ENCODE measurements at regions not wholly inside any gene's neighbourhood (a gene's known extent, or its start where the extent isn't known, plus 50 kb on each side); places are given as distances from the start of the nearest gene placed in this dataset.

DNA sequence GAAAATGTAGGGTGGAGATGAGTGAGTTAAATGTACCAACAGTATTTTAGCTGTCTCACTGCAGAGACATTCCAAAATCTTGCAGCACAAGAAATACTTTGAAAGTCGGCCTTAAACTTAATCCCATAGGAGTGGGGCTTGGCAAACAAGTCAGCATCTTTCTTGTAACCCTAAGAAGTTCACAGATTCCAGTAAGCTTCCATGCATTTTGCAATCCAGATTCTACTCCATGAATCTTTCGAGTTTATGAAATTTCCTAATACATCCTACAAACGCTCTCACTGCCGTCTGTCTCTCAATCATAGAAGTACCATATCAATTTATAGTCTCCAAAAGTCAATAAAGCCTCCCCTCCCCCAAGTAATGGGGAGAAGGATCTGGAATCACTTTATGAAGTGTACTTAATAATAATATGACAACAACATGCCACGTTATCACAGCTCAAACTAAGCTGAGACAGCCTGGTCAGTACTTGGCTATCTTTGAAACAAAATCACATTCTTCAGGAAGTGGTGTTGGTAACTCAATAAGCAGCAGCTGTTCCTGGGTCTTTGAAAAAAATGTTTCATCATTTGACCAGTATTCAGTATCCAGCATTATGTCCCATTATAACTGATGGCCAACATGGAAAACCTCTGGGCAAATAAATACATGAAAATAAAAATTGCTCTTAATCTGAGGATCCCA, 317.4 kb upstream of the RUNX1 start:
- TF ChIP-seq, protein P1, sequence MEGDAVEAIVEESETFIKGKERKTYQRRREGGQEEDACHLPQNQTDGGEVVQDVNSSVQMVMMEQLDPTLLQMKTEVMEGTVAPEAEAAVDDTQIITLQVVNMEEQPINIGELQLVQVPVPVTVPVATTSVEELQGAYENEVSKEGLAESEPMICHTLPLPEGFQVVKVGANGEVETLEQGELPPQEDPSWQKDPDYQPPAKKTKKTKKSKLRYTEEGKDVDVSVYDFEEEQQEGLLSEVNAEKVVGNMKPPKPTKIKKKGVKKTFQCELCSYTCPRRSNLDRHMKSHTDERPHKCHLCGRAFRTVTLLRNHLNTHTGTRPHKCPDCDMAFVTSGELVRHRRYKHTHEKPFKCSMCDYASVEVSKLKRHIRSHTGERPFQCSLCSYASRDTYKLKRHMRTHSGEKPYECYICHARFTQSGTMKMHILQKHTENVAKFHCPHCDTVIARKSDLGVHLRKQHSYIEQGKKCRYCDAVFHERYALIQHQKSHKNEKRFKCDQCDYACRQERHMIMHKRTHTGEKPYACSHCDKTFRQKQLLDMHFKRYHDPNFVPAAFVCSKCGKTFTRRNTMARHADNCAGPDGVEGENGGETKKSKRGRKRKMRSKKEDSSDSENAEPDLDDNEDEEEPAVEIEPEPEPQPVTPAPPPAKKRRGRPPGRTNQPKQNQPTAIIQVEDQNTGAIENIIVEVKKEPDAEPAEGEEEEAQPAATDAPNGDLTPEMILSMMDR (IDR thresholded peaks at IDR 0.05; ENCODE audit: low read depth, low read length, poor library complexity, severe bottlenecking), result no peak
- no peak for TF ChIP-seq EZH2phosphoT487 (IDR thresholded peaks at IDR 0.05; ENCODE audit: borderline replicate concordance, low read length)

Measured in DOHH2 (cell line).